Stimulated activated naive CD4-positive, alpha-beta T cell treated with Interleukin-2 at 50 U/mL for 16 hours (primary cell): ENCODE measurements at regions not wholly inside any gene's neighbourhood (a gene's known extent, or its start where the extent isn't known, plus 50 kb on each side); places are given as distances from the start of the nearest gene placed in this dataset.
"Not testable (repeated sequence)": the region's sequence is repeated elsewhere in the genome, so short reads cannot be mapped to it uniquely, and the experiment has no call there.

Source experiments
- DNase-seq: peaks from one replicate; lab custom pipeline; 2025; lab: John Stamatoyannopoulos, UW

GRCh38 chr12:126290456-126290855 is 1225.2 kb downstream of the AACS start:
- no peak for DNase-seq

GRCh38 chr12:126291987-126292386 is 1226.8 kb downstream of the AACS start:
- not testable (repeated sequence) for DNase-seq

DNA sequence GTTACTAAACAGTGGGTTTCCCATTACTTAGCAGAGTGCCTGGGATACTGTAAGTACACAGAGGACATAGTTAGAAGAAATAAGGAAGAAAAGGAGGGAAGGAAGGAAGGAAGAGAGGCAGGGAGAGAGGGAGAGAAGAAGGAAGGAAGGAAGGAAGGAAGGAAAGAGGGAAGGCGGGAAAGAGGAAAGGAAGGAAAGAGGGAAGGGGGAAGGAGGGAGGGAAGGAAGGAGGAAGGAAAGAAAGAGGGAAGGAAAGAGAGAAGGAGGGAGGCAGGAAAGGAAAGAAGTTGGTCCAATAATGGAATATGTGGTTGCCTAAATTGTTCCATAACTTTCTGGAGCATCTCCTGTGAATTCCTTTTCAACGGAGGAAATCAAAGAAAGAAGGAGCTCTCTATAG is 1230.4 kb downstream of the AACS start:
- no peak for DNase-seq

- DNase-seq: no peak
Measured at GRCh38 chr12:126309278-126309677, 1244.0 kb downstream of the AACS start.

DNA sequence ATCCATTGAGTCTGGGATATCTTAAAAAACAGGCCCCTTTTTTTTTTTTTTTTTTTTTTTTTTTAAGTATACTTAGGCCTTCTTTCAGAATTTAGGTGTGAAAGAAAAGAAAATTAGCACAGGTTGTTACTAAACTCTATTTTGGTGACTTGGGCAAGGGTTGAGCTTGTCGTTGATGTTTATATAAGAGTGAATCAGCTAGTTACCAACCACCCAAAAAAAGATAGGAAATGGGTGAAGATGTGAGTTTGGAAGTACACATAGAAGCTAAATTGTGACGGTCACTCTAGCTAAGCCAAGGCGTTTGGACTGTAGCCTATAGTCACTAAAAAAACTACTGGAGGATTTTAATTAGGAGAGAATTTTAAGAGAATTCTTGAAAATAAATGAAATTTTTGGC is 1247.2 kb downstream of the AACS start:
- DNase-seq: no peak

GRCh38 chr12:126316411-126316810 is 1251.2 kb downstream of the AACS start:
- DNase-seq: no peak

- DNase-seq: no peak
Measured at GRCh38 chr12:126337556-126338441, 1272.6 kb downstream of the AACS start.

- no peak for DNase-seq
Measured at GRCh38 chr12:126342866-126343265, 1277.6 kb downstream of the AACS start.

- no peak for DNase-seq
Measured at GRCh38 chr12:126343321-126343720, 1278.1 kb downstream of the AACS start.

DNA sequence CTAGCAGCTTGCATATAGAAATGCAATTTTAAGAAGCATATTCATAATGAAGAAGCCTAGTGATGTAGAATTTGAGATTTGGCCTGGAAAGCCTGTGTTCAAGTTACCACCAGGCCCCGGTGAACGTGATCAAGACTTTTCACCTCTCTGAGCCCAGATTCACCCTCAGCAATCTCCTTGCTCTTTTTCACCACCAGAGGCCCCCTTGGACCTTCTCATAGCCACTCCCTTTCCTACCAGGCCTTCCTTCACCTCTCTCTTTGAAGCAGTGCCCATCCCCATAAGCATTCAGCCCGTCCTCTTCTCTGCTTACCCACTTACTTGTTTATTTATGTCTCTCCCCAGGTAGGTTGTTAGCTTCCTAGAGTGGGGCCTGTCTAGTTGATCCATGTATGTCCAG is 1280.9 kb downstream of the AACS start:
- DNase-seq: no peak

- DNase-seq: no peak
Measured at GRCh38 chr12:126347421-126347820, 1282.2 kb downstream of the AACS start.

GRCh38 chr12:126349383-126349782 is 1284.1 kb downstream of the AACS start:
- DNase-seq: no peak

- DNase-seq: no peak
Measured at GRCh38 chr12:126353604-126354003, 1288.4 kb downstream of the AACS start.

DNA sequence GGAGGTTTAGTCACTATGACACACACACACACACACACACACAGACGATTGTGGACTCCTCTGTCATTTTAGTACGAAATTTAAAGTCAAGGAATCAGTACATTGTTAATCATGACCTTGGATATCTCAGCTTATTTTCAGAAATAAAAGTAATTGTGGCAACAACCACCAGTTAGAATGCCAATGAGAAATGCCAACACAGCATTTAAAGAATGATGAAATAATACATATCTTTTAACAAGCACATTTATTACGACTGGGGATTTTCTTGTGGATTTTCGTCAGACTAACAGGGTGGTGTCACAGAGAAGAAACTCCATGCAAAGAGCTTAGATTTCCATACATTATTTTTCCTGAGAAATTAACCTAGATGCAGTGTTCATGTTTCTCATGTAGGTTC is 1289.4 kb downstream of the AACS start:
- no peak for DNase-seq

- no peak for DNase-seq
Measured at GRCh38 chr12:126355346-126355745, 1290.1 kb downstream of the AACS start.

- no peak for DNase-seq
Measured at GRCh38 chr12:126358806-126359205, 1293.6 kb downstream of the AACS start.

DNA sequence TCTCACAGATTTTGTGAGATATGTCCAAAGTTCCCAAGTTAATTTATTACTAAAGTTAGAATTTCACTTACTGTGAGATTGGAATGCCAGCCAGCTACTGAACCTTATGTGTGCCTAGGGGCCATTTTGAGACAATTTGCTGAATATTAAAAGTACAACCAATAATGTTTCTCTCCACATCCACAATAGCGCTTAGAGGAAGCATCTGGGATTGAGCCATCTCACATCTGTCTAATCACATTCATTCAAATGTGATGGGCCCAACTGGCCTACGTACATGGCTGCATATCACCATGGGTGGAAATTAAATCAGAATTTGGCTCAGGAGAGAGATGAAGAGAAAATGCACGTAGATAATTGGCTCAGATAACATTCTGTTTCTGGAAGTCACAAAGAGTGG is 1294.0 kb downstream of the AACS start:
- no peak for DNase-seq

DNA sequence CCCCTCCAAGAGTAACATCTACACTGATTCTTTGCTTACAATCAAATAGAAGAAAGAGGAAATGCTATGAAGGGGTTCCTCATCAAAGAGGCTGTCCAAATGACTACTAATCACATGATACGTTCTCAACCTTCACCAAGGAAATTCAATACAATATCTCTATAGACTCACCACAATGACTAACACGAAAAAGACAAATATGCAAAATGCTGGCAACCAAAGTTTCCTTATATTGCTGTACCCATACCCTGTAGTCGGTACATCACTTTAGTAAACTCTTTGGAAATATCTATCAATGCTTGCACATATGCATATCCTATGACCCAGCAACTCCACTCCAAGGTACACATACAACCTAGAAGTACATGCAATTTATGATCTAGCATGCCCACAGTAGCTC is 1296.6 kb downstream of the AACS start:
- no peak for DNase-seq

DNA sequence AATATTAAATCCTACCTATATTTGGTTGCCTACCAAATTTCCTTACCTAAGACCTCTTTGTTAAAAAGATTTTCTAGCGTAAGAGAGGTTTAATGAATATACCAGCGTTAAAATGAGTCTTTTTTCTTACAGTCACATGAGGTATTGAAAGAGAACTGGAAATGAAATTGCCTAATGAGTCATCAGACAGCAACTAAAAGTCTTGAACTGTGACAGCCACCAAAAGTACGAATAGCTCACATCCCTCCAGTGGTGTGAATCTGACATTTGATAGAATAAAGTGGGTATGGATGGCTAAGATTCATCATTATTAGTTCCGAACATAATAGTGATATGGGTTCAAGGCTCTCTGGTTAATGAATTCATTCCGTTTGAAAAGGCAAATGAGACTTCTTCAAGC is 1297.3 kb downstream of the AACS start:
- DNase-seq: no peak

- DNase-seq: no peak
Measured at GRCh38 chr12:126362964-126363363, 1297.7 kb downstream of the AACS start.

DNA sequence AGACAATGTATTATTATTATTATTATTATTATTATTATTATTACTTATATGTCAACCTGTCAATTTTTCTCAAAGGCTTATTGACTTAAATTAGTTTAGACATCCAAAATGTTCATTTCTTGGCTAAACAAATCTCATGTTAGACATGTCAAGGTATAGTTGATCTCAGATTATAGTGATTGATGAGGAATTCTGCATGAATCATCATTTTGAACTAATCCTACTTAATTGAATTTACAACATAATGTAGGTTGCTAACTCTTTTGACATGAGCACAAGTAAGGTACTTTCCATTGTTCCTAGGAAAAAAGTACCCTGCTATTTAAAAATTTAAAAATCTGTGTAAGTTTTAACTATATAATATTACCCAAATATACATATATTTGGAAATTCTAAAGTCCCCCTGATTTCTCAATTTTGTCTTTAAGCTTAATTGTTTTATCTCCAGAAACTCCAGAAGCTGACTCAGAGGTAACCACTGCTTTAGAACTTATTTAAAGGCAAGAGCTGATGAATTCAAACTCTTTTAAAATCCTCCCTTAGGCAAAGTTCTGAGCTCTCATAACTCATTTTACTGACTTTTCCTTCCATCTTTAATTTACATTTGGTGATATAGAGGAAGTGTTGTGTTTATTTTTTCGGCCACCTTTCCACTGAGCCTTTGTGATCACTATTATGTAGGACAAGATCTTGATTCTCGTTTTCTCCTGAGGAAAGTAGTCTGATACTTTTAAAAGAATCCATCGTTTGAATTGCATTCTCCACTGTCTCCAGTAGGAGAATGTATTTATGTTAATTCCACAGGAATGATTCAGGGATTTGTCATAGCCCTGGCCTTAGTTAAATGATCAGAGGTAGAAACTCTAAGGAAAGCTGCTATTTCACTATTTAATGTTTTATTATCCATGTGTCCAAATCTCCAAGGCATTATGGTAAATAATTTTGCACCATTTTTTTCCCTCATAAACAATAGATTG is 1304.5 kb downstream of the AACS start:
- no peak for DNase-seq

GRCh38 chr12:126383506-126383905 is 1318.3 kb downstream of the AACS start:
- no peak for DNase-seq

DNA sequence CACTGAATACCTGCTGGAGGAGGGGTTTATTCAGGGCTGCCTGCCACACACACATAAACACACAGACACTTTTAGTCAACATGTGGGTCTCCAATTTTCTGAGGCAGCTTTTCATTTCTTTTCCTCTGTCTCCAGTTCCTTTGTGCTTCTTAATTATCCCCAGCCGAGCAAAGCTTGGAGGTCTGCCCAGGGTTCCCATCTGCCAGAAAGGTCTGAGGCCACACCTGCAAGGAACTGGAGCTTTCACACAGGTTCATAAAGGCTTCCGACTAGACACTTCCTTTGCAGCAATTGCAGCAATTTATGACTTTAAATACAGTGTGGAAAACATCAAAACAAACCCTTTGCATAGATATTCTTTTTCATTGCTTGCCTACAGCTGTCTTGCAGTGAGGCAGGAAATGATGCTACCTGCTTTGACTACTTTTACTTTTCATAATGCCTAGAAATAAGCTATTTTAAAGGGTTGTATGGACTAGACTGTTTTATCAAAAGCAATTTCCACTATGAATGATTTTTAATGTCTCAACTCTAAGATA is 1318.9 kb downstream of the AACS start:
- DNase-seq: no peak
